ENCODE measurements at regions not wholly inside any gene's neighbourhood (a gene's known extent, or its start where the extent isn't known, plus 50 kb on each side); places are given as distances from the start of the nearest gene placed in this dataset.
A peak's percentile ranks its signal among the peaks of the same experiment; 100 is the strongest.

- H3K36me3 Mint-ChIP-seq (ENCODE audit: insufficient read depth in 1 of 3, low read depth in 3 of 3): peaks cover 10 to 15% (median 14%) of the 10 kb centered on the region in 3 experiments
- Histone ChIP-seq H3K14ac (ENCODE audit: insufficient read depth, low read length) (no peak overlapping the region), H2BK12ac (ENCODE audit: insufficient read length, low read depth, low read length) (no peak overlapping the region), H3K79me1 (ENCODE audit: insufficient read depth, low read depth, low read length, poor library complexity, severe bottlenecking) (no peaks in the 10 kb centered on the region), H4K20me1 (ENCODE audit: control insufficient read depth, insufficient read depth, insufficient read length) (no peaks in the 10 kb centered on the region), H3K4me2 (ENCODE audit: insufficient read depth, insufficient read length, low read length) (no peak overlapping the region), H3K23ac (ENCODE audit: insufficient read length, low read depth, low read length) (no peak overlapping the region), H3K27ac (ENCODE audit: insufficient read length, low read depth, low read length) (no peak overlapping the region), H3K79me2 (ENCODE audit: insufficient read depth, low read length) (no peaks in the 10 kb centered on the region), H3K4me1 (ENCODE audit: insufficient read depth, low read length) (no peaks in the 10 kb centered on the region), H3K9ac (ENCODE audit: extremely low read depth, insufficient read length, low read length) (no peak overlapping the region), H3K23me2 (ENCODE audit: insufficient read length, low read depth, low read length, poor library complexity, severe bottlenecking) (no peaks in the 10 kb centered on the region), H4K8ac (replicated peaks; ENCODE audit: insufficient read length, low read depth, low read length) (no peak overlapping the region), H4K91ac (ENCODE audit: insufficient read length, low read depth, low read length) (no peak overlapping the region), H3K27me3 (ENCODE audit: insufficient read depth, low read length) (no peaks in the 10 kb centered on the region), H2BK5ac (ENCODE audit: insufficient read length, low read length) (no peak overlapping the region), H3K4ac (ENCODE audit: low read depth, low read length) (no peak overlapping the region), H2BK20ac (ENCODE audit: low read depth, low read length, poor library complexity, severe bottlenecking) (no peak overlapping the region), H3K56ac (ENCODE audit: insufficient read length, low read depth, low read length) (no peak overlapping the region), H2BK120ac (ENCODE audit: low read depth, low read length, poor library complexity, severe bottlenecking) (no peak overlapping the region), H3K9me3 (ENCODE audit: control insufficient read depth, low read depth, low read length) (no peaks in the 10 kb centered on the region), H4K5ac (ENCODE audit: insufficient read length, low read depth, low read length) (no peak overlapping the region), H2BK15ac (ENCODE audit: low read depth, low read length) (no peak overlapping the region), H3T11ph (ENCODE audit: low read length) (no peak overlapping the region), H2AFZ (ENCODE audit: low read length) (no peak overlapping the region), H3K18ac (ENCODE audit: insufficient read length, low read depth, low read length) (no peak overlapping the region), H2AK5ac (ENCODE audit: insufficient read length, low read length) (no peak overlapping the region)
- peaks cover 2 to 6% of the 10 kb centered on the region in 2 experiments for H3K4me1 Mint-ChIP-seq
- peak; percentile 79 for TF ChIP-seq CTCF (conservative IDR thresholded peaks at IDR 0.05)
- WGBS (ENCODE audit: extremely low coverage, insufficient read length, low lambda C conversion rate): no CpG with 5 or more reads among the region's 1 CpG
- H3K27me3 Mint-ChIP-seq (ENCODE audit: low read depth): no peaks in the 10 kb centered on the region
- no peak overlapping the region for H3K4me3 Mint-ChIP-seq
- H3K9me3 Mint-ChIP-seq: peaks cover 3 to 12% of the 10 kb centered on the region in 2 experiments; a peak in 4 of 5 replicates
- peak overlapping the region in 2 of 3 experiments; percentile 78 to 89; a peak in 4 of 7 replicates for H3K27ac Mint-ChIP-seq
- DNase-seq: no peak
Observed at GRCh38 chr10:53453196-53453595, 680.6 kb upstream of the MBL2 start.
